Stomach (tissue), 4 donors: ENCODE measurements at regions not wholly inside any gene's neighbourhood (a gene's known extent, or its start where the extent isn't known, plus 50 kb on each side); places are given as distances from the start of the nearest gene placed in this dataset.

Source experiments
- POLR2A ChIP-seq, 4 donors: fragments of 450-650 bp; IDR thresholded peaks; one replicate each; pipeline ENCODE4 v1.6.1; 2016; ENCODE audit warnings: antibody characterized with exemption in 4 of 4, control low read depth in 2 of 4, mild to moderate bottlenecking in 1 of 4, moderate library complexity in 1 of 4
- POLR2AphosphoS5 ChIP-seq, 3 donors: sonication (generic); formaldehyde crosslinking; IDR thresholded peaks; one replicate each; pipeline ENCODE4 v1.6.1; 2016; ENCODE audit warnings: antibody characterized with exemption in 3 of 3
- TF ChIP-seq, protein P1 (sequence below), 7 experiments: fragments of 450-650 bp in 4 of 7; fragments of 200-600 bp in 3 of 7; sonication (generic) in 3 of 7; IDR thresholded peaks; one replicate each; pipeline ENCODE4 v1.5.1; 2016 to 2019; ENCODE audit warnings: antibody characterized with exemption in 7 of 7, control low read depth in 2 of 7, mild to moderate bottlenecking in 1 of 7

DNA sequence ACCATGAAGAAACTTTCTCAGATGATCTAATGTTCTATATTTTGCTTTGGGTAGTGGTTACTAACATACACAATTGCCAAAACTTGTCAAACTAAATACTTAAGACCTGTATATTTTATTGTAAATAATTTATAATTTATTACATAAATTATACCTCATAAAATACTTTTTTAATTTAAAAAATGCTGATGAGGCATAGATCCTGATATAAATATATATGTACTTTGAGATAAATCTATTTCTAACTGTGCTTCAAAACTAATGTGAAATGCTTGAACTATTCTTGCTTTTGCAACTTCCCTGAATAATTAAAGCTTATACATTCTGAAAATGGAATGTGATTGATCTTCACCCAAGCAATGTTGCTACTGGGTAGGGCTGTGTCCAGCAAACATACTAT, 568.8 kb downstream of the INSC start:
- TF ChIP-seq, protein P1, sequence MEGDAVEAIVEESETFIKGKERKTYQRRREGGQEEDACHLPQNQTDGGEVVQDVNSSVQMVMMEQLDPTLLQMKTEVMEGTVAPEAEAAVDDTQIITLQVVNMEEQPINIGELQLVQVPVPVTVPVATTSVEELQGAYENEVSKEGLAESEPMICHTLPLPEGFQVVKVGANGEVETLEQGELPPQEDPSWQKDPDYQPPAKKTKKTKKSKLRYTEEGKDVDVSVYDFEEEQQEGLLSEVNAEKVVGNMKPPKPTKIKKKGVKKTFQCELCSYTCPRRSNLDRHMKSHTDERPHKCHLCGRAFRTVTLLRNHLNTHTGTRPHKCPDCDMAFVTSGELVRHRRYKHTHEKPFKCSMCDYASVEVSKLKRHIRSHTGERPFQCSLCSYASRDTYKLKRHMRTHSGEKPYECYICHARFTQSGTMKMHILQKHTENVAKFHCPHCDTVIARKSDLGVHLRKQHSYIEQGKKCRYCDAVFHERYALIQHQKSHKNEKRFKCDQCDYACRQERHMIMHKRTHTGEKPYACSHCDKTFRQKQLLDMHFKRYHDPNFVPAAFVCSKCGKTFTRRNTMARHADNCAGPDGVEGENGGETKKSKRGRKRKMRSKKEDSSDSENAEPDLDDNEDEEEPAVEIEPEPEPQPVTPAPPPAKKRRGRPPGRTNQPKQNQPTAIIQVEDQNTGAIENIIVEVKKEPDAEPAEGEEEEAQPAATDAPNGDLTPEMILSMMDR (IDR thresholded peaks at IDR 0.05), result no peak
- no peak for TF ChIP-seq POLR2AphosphoS5 (IDR thresholded peaks at IDR 0.05)
- no peak for TF ChIP-seq POLR2A (IDR thresholded peaks at IDR 0.05)
